Upper lobe of left lung (tissue), 6 donors: ENCODE measurements at regions not wholly inside any gene's neighbourhood (a gene's known extent, or its start where the extent isn't known, plus 50 kb on each side); places are given as distances from the start of the nearest gene placed in this dataset.

ENCODE experiments used
- ATAC-seq, 2 donors: fragments of 200-7000 bp; cut with Tn5 transposase; one replicate each; pipeline ENCODE4 v1.9.1; 2022; ENCODE audit warnings: mild to moderate bottlenecking in 2 of 2, moderate library complexity in 2 of 2; ENCODE audit not compliant: low FRiP score in 2 of 2
- DNase-seq, 2 donors: peaks; one replicate each; pipeline ENCODE4 v3.0.0-alpha.2; 2019 to 2020
- H3K27ac ChIP-seq, 4 donors: fragments of 200-600 bp; sonication (generic); one replicate each; pipeline ENCODE4 v1.5.1; 2016 to 2019
- H3K27me3 ChIP-seq, 4 donors: fragments of 200-600 bp; sonication (generic); one replicate each; pipeline ENCODE4 v1.5.1; 2017 to 2019
- H3K36me3 ChIP-seq, 4 donors: fragments of 200-600 bp; sonication (generic); one replicate each; pipeline ENCODE4 v1.5.1; 2016 to 2019
- H3K4me1 ChIP-seq, 4 donors: fragments of 200-600 bp; sonication (generic); one replicate each; pipeline ENCODE4 v1.5.1; 2018 to 2019
- H3K4me3 ChIP-seq, 4 donors: fragments of 200-600 bp; sonication (generic); one replicate each; pipeline ENCODE4 v1.5.1; 2017 to 2019; ENCODE audit warnings: mild to moderate bottlenecking in 2 of 4, moderate library complexity in 1 of 4
- H3K9me3 ChIP-seq, 4 donors: fragments of 200-600 bp; sonication (generic); one replicate each; pipeline ENCODE4 v1.5.1; 2018 to 2019
- EP300 ChIP-seq, 4 donors: sonication (generic); formaldehyde crosslinking; IDR thresholded peaks; one replicate each; pipeline ENCODE4 v1.5.1; 2017; ENCODE audit warnings: antibody characterized with exemption in 4 of 4, control low read depth in 2 of 4
- POLR2A ChIP-seq, 4 donors: fragments of 450-650 bp; IDR thresholded peaks; one replicate each; pipeline ENCODE4 v1.5.1; 2016 to 2017; ENCODE audit warnings: antibody characterized with exemption in 4 of 4, mild to moderate bottlenecking in 2 of 4
- POLR2AphosphoS5 ChIP-seq, 2 donors: sonication (generic); formaldehyde crosslinking; IDR thresholded peaks; one replicate each; pipeline ENCODE4 v1.5.1; 2017; ENCODE audit warnings: antibody characterized with exemption in 2 of 2
- WGBS, 2 donors: methylation state at CpG; one replicate each; pipeline ENCODE4 v1.1.5; 2017 to 2018; 5-methylcytosine and 5-hydroxymethylcytosine counted together
- TF ChIP-seq, protein P1 (sequence below), 6 experiments: fragments of 450-650 bp in 4 of 6; fragments of 200-600 bp in 2 of 6; sonication (generic) in 2 of 6; IDR thresholded peaks; one replicate each; pipeline ENCODE4 v1.5.1; 2016 to 2019; ENCODE audit warnings: antibody characterized with exemption in 6 of 6
- donor health status: DM: no; HTN: no; CAD: no; lungs with moderate emphysema.
- donor health status: DM: no; HTN: yes; CAD: no; lungs with severe emphysema.

DNA sequence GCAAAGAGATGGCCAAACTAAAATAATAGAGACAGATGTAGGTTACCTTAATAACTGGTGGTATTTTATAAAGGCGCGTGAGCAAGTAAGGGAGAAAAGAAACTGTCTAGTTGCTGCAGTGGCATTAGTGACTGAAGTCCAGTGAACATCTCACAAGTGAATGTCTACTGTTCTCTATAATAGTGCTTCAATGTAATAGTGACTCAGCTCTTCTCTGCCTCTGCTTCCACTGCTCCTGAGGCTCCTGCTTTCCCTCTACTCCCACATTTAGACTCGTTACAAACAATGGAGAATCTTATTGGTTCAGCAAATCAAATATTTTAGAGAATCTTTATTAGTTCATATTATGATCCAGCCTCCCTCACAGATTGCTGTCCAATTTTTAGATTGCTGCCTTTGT, 779.1 kb upstream of the HTR2C start:
- ATAC-seq: no peak
- H3K36me3 ChIP-seq: no peaks in the 10 kb centered on the region
- no peak overlapping the region for H3K4me3 ChIP-seq
- H3K27ac ChIP-seq: no peak overlapping the region
- H3K9me3 ChIP-seq: no peaks in the 10 kb centered on the region
- H3K27me3 ChIP-seq: no peaks in the 10 kb centered on the region
- no peak for DNase-seq
- no peaks in the 10 kb centered on the region for H3K4me1 ChIP-seq
- 78 to 86% methylated on average over 3 of the region's 3 CpGs for WGBS, 2 donors
- TF ChIP-seq, protein P1, sequence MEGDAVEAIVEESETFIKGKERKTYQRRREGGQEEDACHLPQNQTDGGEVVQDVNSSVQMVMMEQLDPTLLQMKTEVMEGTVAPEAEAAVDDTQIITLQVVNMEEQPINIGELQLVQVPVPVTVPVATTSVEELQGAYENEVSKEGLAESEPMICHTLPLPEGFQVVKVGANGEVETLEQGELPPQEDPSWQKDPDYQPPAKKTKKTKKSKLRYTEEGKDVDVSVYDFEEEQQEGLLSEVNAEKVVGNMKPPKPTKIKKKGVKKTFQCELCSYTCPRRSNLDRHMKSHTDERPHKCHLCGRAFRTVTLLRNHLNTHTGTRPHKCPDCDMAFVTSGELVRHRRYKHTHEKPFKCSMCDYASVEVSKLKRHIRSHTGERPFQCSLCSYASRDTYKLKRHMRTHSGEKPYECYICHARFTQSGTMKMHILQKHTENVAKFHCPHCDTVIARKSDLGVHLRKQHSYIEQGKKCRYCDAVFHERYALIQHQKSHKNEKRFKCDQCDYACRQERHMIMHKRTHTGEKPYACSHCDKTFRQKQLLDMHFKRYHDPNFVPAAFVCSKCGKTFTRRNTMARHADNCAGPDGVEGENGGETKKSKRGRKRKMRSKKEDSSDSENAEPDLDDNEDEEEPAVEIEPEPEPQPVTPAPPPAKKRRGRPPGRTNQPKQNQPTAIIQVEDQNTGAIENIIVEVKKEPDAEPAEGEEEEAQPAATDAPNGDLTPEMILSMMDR (IDR thresholded peaks at IDR 0.05): no peak
- no peak for TF ChIP-seq EP300 (IDR thresholded peaks at IDR 0.05)
- TF ChIP-seq POLR2A (IDR thresholded peaks at IDR 0.05): no peak
- no peak for TF ChIP-seq POLR2AphosphoS5 (IDR thresholded peaks at IDR 0.05)

DNA sequence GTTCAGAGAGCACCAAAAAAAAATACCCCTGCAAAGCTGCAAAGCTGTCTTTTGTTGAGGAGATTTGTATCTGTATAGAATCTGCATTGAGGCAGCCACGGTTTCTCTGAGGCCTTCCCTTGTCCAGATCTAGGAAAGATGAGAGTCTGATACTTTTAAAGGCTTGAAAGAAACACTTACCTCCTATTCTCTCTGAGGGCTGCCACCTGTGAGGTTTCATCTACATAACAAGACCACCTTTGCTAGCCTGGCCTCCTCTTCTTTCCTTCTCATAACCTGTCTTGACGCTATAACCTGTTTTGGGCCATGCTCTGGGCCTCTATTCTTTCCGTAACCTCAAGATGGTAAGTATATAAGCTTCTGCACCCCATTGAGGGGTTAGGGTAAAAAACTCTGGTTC, 779.6 kb upstream of the HTR2C start:
- 72 to 79% methylated on average over 3 of the region's 3 CpGs for WGBS, 2 donors
- H3K36me3 ChIP-seq: no peaks in the 10 kb centered on the region
- ATAC-seq (no peak), DNase-seq (no peak)
- H3K4me1 ChIP-seq: no peaks in the 10 kb centered on the region
- TF ChIP-seq, protein P1 (IDR thresholded peaks at IDR 0.05): no peak
- no peak for TF ChIP-seq POLR2AphosphoS5 (IDR thresholded peaks at IDR 0.05)
- TF ChIP-seq POLR2A (IDR thresholded peaks at IDR 0.05): no peak
- TF ChIP-seq EP300 (IDR thresholded peaks at IDR 0.05): no peak
- no peak overlapping the region for H3K4me3 ChIP-seq
- no peaks in the 10 kb centered on the region for H3K9me3 ChIP-seq
- H3K27me3 ChIP-seq: no peaks in the 10 kb centered on the region
- no peak overlapping the region for H3K27ac ChIP-seq

DNA sequence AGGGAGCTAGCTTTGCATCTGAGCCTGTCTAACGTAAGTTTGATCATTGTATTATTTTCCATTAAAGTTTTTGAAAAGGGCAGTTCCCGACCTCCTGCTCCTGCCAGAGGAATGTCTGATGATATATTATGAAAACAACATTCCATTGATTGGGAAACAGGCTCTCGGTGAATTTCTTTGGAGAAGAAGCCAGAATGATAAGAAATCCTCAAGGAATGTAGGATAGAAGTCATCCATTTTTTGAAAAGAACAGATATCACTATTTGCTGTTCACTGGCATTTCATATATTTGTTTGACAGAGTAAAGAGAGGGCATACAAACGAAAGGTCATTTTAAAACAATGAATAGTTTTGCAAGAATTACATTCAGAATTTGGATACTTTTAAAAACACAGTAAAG, 781.0 kb upstream of the HTR2C start:
- ATAC-seq: no peak
- no peak for DNase-seq
- Histone ChIP-seq H3K4me3 (no peak overlapping the region), H3K4me1 (no peaks in the 10 kb centered on the region), H3K9me3 (no peaks in the 10 kb centered on the region), H3K27ac (no peak overlapping the region), H3K27me3 (no peaks in the 10 kb centered on the region), H3K36me3 (no peaks in the 10 kb centered on the region)
- WGBS, 2 donors: 44 to 48% methylated on average over 4 of the region's 4 CpGs
- TF ChIP-seq POLR2AphosphoS5 (IDR thresholded peaks at IDR 0.05) (no peak), POLR2A (IDR thresholded peaks at IDR 0.05) (no peak), EP300 (IDR thresholded peaks at IDR 0.05) (no peak)
- TF ChIP-seq, protein P1 (IDR thresholded peaks at IDR 0.05): no peak

DNA sequence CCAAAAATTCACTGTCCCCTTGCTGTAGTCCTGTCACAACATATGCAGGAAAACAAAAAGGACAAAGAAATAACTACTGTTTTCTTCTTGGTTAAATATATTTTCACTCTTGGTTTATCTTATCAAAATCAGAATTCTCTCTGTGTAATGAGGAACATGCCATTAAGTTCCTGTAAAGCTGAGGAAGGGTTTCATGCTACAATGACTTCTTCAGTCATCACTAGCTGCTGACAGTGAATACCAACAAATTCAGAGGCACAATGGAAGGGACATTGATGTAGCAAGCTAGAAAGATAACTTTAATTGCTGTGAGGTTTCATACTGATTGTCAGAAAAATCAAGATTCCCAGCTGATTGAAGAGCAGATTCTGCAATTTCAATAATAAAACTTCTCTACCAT, 782.9 kb upstream of the HTR2C start:
- H3K27me3 ChIP-seq: no peaks in the 10 kb centered on the region
- no peak for DNase-seq
- TF ChIP-seq, protein P1 (IDR thresholded peaks at IDR 0.05): no peak
- TF ChIP-seq POLR2A (IDR thresholded peaks at IDR 0.05): no peak
- no peak for TF ChIP-seq EP300 (IDR thresholded peaks at IDR 0.05)
- TF ChIP-seq POLR2AphosphoS5 (IDR thresholded peaks at IDR 0.05): no peak
- no peaks in the 10 kb centered on the region for H3K36me3 ChIP-seq
- H3K4me1 ChIP-seq: no peaks in the 10 kb centered on the region
- no peak overlapping the region for H3K27ac ChIP-seq
- H3K4me3 ChIP-seq: no peak overlapping the region
- ATAC-seq: no peak
- H3K9me3 ChIP-seq: no peaks in the 10 kb centered on the region

DNA sequence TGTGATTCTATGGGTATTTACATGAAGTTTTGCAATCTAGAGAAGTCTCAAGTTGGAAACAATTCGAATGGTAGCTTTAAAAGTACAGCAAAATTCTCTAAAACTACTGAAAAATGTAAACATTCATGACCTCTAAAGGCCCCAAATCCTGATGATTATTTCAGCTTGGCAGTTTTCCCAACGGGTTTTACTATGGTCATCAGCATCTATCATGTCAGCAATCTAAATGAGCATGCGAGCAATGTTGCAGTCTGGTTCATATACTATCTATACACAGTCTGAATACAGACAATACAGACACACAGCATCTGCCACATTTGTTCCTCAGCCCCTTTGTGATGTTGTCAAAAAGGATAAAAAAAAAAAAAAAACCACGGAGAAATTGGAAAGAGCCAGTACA, 790.3 kb upstream of the HTR2C start:
- Histone ChIP-seq H3K27me3 (no peaks in the 10 kb centered on the region), H3K9me3 (no peaks in the 10 kb centered on the region), H3K4me1 (no peaks in the 10 kb centered on the region), H3K27ac (no peak overlapping the region), H3K36me3 (no peaks in the 10 kb centered on the region), H3K4me3 (no peak overlapping the region)
- WGBS, 2 donors: 55 to 59% methylated on average over 4 of the region's 4 CpGs
- TF ChIP-seq EP300 (IDR thresholded peaks at IDR 0.05): no peak
- DNase-seq (no peak), ATAC-seq (no peak)
